T-helper 17 cell (primary cell): ENCODE measurements at regions not wholly inside any gene's neighbourhood (a gene's known extent, or its start where the extent isn't known, plus 50 kb on each side); places are given as distances from the start of the nearest gene placed in this dataset.
A peak's percentile ranks its signal among the peaks of the same experiment; 100 is the strongest.

Experiments
- ATAC-seq: fragments of 150-1000 bp; cut with Tn5 transposase; 2 replicates; pipeline ENCODE4 v1.10.0; 2021; ENCODE audit warnings: mild to moderate bottlenecking, moderate library complexity
- DNase-seq, 3 donors: peaks; one replicate each; pipeline versions ENCODE4 v3.0.0 to v3.0.0-alpha.2; 2020 to 2021
- H3K9me3 ChIP-seq: one replicate; pipeline ENCODE4 v1.7.0; 2013; ENCODE audit warnings: low read length, mild to moderate bottlenecking; ENCODE audit not compliant: control insufficient read depth, poor library complexity, severe bottlenecking
- H3K27ac Mint-ChIP-seq: one replicate; pipeline ENCODE4 v1.8.0; 2022; ENCODE audit warnings: mild to moderate bottlenecking, moderate library complexity, mixed read lengths
- H3K27me3 Mint-ChIP-seq: one replicate; pipeline ENCODE4 v1.8.0; 2022; ENCODE audit warnings: mixed read lengths
- H3K36me3 Mint-ChIP-seq: one replicate; pipeline ENCODE4 v1.8.0; 2022; ENCODE audit warnings: low read depth, mixed read lengths
- H3K4me1 Mint-ChIP-seq: one replicate; pipeline ENCODE4 v1.8.0; 2022; ENCODE audit warnings: mild to moderate bottlenecking, mixed read lengths
- H3K4me3 Mint-ChIP-seq: one replicate; pipeline ENCODE4 v1.8.0; 2022; ENCODE audit warnings: mild to moderate bottlenecking, moderate library complexity, mixed read lengths

DNA sequence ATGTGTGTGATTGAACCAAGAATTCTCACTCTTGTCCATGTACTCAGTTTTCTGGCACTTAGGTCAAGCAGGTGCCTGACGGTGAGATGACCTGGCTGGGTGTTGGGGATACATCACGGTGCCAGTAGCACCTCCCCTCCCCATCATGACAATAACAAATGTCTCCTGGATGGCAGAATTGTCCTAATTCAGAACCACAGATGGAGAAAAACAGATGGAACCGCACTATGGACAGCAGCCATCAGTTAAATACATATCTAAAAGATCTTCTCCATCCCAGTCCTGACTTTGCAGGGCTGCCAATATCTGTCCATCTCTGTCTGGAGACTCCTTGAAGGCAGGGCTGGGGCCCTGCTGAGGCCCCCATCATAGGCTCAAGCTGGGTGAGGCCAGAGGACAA is 126.9 kb downstream of the PTPRS start:
- ATAC-seq (no peak), DNase-seq (no peak)
- Mint-ChIP-seq H3K36me3 (peaks cover 2% of the 10 kb centered on the region), H3K27me3 (no peaks in the 10 kb centered on the region), H3K4me1 (peaks cover 3% of the 10 kb centered on the region), H3K4me3 (no peak overlapping the region), H3K27ac (no peak overlapping the region)
- no peaks in the 10 kb centered on the region for H3K9me3 ChIP-seq

DNA sequence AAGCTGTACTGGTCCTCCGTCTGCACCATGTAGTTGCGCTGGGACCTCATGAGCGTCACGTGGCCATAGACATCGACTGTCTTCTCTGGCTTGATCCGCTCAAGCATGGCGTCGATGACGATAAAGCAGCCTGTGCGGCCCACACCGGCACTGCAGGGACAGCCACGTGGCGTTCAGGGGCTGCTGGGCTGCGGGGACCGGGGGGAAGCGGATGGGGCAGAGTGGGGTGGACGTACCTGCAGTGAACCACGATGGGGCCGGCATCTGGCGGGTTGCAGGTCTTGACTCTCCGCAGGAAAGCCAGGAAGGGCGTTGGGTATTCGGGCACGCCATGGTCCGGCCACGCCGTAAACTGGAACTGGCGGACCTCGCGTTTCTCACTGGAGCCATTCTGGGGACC is 128.5 kb downstream of the PTPRS start:
- Mint-ChIP-seq H3K36me3 (peaks cover 2% of the 10 kb centered on the region), H3K27me3 (no peaks in the 10 kb centered on the region), H3K4me1 (peaks cover 3% of the 10 kb centered on the region), H3K4me3 (no peak overlapping the region), H3K27ac (no peak overlapping the region)
- H3K9me3 ChIP-seq = no peaks in the 10 kb centered on the region
- ATAC-seq (no peak), DNase-seq (no peak)

GRCh38 chr19:5211217-5211822 is 129.3 kb downstream of the PTPRS start:
- peaks cover 1% of the 10 kb centered on the region for H3K4me1 Mint-ChIP-seq

DNA sequence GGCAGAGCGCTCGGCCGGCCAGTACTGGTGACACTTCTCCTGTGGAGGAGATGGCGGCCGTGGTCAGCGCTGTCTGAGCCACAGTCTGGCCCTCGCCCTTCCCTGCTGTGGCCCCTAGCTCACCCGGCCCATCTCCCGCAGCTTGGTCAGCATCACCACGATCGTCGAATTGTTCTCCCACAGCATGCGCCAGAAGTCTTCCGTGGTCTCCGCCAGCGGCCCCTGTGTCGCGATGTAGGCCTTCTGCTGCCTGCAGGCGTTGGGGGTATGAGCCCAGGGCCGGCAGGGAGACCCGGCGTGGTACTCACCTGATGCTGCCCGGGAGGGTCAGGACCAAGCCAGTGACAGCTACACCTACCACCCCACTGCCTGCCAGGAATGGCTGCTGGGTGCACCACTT is 130.1 kb downstream of the PTPRS start:
- Mint-ChIP-seq H3K4me3 (no peak overlapping the region), H3K27me3 (no peaks in the 10 kb centered on the region), H3K36me3 (peaks cover 2% of the 10 kb centered on the region), H3K27ac (no peak overlapping the region), H3K4me1 (no peaks in the 10 kb centered on the region)
- ATAC-seq (no peak), DNase-seq (no peak)
- H3K9me3 ChIP-seq = no peaks in the 10 kb centered on the region

More at GRCh38 chr19:5211217-5211822, 129.3 kb downstream of the PTPRS start:
- no peak for ATAC-seq
- Mint-ChIP-seq H3K27ac (no peak overlapping the region), H3K27me3 (no peaks in the 10 kb centered on the region), H3K4me3 (no peak overlapping the region), H3K36me3 (peaks cover 2% of the 10 kb centered on the region)
- no peaks in the 10 kb centered on the region for H3K9me3 ChIP-seq
- DNase-seq = no peak

DNA sequence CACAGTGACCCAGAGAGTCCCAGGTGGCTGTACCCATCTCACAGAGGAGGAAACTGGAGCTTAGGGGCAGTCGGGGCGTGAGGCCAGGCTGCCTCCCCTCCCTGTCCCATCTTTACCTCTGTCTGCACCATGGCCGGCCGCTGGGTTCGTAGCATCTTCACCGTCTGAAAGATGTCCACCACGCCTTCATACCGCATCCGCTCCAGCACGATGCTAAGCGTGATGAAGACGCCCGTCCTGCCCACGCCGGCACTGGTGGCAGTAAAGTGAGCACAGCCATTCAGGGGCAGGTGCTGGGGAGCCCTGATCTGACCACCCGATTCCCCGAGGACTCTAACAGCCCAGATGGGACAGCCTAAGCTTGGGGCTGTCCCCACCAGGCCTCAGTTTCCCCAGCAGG is 132.8 kb downstream of the PTPRS start:
- Mint-ChIP-seq H3K27ac (no peak overlapping the region), H3K4me1 (no peaks in the 10 kb centered on the region), H3K27me3 (no peaks in the 10 kb centered on the region), H3K36me3 (no peaks in the 10 kb centered on the region), H3K4me3 (no peak overlapping the region)
- DNase-seq (no peak), ATAC-seq (no peak)
- no peaks in the 10 kb centered on the region for H3K9me3 ChIP-seq

DNA sequence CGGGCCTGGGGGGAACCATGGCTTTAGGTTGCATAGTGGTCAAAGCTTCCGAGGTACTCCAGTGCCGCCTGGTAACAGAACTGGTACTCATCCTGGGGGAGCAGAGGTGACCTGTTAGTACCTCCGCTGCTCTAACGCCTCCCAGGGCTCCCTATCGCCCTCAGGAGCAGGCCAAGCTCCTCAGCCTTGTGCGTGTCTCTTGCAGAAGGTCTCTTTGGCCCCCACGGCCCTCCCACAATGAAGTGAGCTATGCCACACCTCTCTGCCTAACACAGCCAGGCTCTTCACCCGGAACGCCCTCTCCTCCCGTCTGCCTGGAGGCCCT is 133.9 kb downstream of the PTPRS start:
- H3K36me3 Mint-ChIP-seq = no peaks in the 10 kb centered on the region
- DNase-seq (no peak), ATAC-seq (no peak)
- H3K4me1 Mint-ChIP-seq = no peaks in the 10 kb centered on the region
- no peak overlapping the region for H3K27ac Mint-ChIP-seq
- H3K4me3 Mint-ChIP-seq = no peak overlapping the region
- no peaks in the 10 kb centered on the region for H3K9me3 ChIP-seq
- no peaks in the 10 kb centered on the region for H3K27me3 Mint-ChIP-seq

DNA sequence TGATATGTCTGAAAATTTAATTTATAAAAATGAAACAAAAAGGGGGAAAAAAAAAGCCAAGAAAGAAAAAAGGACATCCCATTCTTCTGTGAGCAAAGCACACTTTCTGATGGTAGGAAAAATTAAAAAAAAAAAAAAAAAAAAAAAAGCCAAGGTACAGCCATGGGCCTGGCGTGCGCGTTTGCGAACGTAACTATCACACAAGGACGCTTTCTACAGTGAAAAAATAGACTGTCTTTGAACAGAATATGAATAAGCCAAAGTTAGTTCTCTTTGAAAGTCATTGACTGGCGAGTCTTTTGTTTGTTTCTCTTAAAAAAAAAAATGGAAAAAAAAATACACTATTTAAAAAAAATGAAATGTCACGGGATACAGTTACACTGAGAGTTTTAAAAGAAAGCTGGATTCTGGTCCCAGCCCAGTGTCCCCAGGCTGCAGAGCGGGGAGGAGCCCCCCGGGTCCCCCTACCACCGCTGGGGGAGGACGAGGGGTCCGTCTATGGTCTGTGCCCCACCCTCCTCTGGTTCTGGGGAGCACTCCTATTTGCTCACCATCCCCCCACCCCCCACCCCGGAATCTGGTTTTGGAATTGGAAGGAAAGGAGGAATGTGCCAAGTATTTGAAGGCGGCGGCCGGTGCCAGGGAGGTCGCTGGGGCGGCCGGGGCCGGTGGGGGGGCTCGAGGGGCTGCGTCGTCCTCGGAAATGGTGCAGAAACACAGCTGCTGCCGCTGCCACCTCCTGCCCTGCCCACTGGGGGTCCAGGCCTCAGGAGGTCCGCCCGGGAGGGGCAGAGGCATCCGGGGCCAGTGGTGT is 134.5 kb downstream of the PTPRS start:
- no peak overlapping the region for H3K27ac Mint-ChIP-seq
- H3K4me3 Mint-ChIP-seq = no peak overlapping the region

DNA sequence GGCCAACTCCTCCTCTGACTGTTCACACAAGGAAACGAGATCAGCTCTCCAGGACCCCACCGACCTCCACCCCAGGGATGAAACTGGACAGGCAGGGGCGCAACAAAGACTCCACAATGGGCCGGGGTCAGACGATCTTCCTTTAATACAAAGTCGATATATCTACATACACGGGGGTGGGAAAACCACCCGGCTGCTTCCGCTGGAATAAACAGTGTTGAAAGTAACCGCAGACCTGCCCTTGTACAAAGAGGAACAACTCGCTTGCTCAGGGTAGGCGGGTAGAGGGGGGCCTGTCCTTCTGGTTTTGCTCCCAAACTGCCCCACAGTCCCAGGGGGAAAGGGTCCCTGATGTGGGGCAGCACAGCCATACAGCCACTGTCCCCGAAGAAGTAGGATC is 135.2 kb downstream of the PTPRS start:
- no peak for DNase-seq
- Mint-ChIP-seq H3K36me3 (no peaks in the 10 kb centered on the region), H3K4me1 (no peaks in the 10 kb centered on the region), H3K4me3 (peak overlapping the region; percentile 22), H3K27ac (no peak overlapping the region), H3K27me3 (no peaks in the 10 kb centered on the region)
- no peaks in the 10 kb centered on the region for H3K9me3 ChIP-seq
- ATAC-seq = no peak

More for the DNA sequence above, 134.5 kb downstream of the PTPRS start:
- no peaks in the 10 kb centered on the region for H3K27me3 Mint-ChIP-seq
- H3K9me3 ChIP-seq = no peaks in the 10 kb centered on the region
- H3K36me3 Mint-ChIP-seq = no peaks in the 10 kb centered on the region
- DNase-seq (no peak), ATAC-seq (no peak)
- no peaks in the 10 kb centered on the region for H3K4me1 Mint-ChIP-seq

DNA sequence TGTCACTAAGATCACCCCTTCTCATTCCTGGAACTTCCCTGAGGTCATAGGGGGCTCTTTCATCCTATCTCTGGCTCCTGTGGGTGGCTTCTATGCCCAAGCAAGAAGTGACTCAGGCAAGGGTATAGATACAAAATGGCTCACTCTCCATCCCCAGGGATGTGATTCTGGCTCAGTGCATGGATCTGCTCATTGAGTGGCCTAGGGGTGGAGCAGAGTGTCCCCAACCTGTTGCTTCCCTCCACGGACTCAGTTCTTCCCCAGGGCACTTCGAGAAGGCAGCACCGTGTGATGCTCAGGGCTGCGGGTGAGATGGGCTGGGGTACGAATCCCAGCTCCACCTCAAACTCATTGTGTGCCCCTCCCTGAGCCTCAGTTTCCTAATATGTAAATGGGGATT is 136.4 kb downstream of the PTPRS start:
- DNase-seq = no peak
- no peak overlapping the region for H3K27ac Mint-ChIP-seq

More for the DNA sequence above, 136.4 kb downstream of the PTPRS start:
- no peaks in the 10 kb centered on the region for H3K4me1 Mint-ChIP-seq
- H3K36me3 Mint-ChIP-seq = no peaks in the 10 kb centered on the region
- no peaks in the 10 kb centered on the region for H3K9me3 ChIP-seq
- H3K4me3 Mint-ChIP-seq = no peak overlapping the region
- H3K27me3 Mint-ChIP-seq = no peaks in the 10 kb centered on the region
- ATAC-seq = no peak
